Right lobe of liver (tissue), 4 donors: ENCODE measurements at regions not wholly inside any gene's neighbourhood (a gene's known extent, or its start where the extent isn't known, plus 50 kb on each side); places are given as distances from the start of the nearest gene placed in this dataset.

ENCODE experiments used
- POLR2A ChIP-seq: fragments of 450-650 bp; IDR thresholded peaks from one replicate; pipeline ENCODE4 v1.6.1; 2017; ENCODE audit warnings: antibody characterized with exemption, mild to moderate bottlenecking
- TF ChIP-seq, protein P1 (sequence below), 4 donors: fragments of 200-600 bp in 3 of 4; fragments of 450-650 bp in 1 of 4; IDR thresholded peaks; one replicate each; pipeline versions ENCODE4 v1.5.1 to v1.8.0; 2016 to 2022; ENCODE audit warnings: antibody characterized with exemption in 4 of 4, mild to moderate bottlenecking in 2 of 4
- donor health status: DM: no; HTN: no; CAD: no.
- donor health status: DM: no; HTN: no; CAD: no.
- donor health status: DM: no; HTN: yes; CAD: no.

- TF ChIP-seq, protein P1, sequence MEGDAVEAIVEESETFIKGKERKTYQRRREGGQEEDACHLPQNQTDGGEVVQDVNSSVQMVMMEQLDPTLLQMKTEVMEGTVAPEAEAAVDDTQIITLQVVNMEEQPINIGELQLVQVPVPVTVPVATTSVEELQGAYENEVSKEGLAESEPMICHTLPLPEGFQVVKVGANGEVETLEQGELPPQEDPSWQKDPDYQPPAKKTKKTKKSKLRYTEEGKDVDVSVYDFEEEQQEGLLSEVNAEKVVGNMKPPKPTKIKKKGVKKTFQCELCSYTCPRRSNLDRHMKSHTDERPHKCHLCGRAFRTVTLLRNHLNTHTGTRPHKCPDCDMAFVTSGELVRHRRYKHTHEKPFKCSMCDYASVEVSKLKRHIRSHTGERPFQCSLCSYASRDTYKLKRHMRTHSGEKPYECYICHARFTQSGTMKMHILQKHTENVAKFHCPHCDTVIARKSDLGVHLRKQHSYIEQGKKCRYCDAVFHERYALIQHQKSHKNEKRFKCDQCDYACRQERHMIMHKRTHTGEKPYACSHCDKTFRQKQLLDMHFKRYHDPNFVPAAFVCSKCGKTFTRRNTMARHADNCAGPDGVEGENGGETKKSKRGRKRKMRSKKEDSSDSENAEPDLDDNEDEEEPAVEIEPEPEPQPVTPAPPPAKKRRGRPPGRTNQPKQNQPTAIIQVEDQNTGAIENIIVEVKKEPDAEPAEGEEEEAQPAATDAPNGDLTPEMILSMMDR (IDR thresholded peaks at IDR 0.05): no peak
- no peak for TF ChIP-seq POLR2A
These were observed 455.0 kb downstream of the STIM2 start for GRCh38 chr4:27315625-27316024.
